GM21381 (cell line): ENCODE measurements at regions not wholly inside any gene's neighbourhood (a gene's known extent, or its start where the extent isn't known, plus 50 kb on each side); places are given as distances from the start of the nearest gene placed in this dataset.
"Not testable (repeated sequence)": the region's sequence is repeated elsewhere in the genome, so short reads cannot be mapped to it uniquely, and the experiment has no call there.

Experiments
- ATAC-seq: cut with Tn5 transposase; IDR thresholded peaks from one replicate; pipeline ENCODE4 v1.9.1; 2021; ENCODE audit warnings: mild to moderate bottlenecking, moderate library complexity; ENCODE audit not compliant: unreplicated experiment

DNA sequence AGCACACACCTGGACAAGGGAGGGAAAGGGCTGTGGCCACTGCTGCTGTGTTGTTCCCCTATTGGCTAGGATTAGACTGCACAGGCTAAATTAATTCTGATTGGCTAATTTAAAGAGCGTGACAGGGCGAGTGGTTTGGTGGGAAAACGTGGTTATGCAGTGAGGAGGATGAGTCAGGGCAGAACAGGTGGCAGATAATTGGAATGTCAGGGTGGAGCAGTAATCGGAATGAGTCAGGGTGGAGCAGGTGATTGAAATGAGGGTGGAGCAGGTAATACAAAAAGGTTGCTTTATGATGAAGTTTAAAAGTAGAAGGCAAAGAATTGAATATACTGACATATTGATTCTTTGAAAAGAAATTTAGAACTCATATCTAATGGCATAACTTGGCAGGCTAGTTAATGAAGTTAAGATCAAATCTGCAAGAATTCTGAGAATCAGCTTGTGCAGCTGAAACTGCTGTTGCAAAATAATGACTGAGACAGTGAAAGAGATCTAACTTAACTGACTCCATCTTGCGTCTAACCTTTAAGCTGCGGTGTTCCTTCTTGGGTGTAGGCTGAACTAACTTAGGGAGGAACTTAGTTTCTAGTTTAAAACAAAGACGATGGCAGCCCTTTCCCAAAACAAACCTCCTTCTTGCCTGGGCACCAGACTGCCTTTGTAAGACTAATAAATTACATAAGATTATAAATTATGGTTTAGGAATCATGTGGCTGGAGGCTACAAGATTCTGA is 174.3 kb downstream of the UTP18 start:
- no peak for ATAC-seq

DNA sequence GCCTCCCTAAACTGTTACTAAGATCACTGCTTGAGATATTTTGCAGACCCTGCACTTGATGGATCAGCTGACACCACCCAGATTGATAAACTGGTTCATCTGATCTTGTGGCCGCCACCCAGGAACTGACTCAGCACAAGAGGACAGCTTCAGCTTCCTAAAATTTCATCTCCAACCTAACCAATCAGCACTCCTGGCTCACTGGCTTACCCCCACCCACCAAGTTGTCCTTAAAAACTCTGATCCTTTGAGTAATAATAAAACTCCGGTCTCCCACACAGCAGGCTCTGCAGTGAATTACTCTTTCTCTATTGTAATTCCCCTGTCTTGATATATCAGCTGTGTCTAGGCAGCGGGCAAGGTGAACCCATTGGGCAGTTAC is 174.8 kb downstream of the UTP18 start:
- ATAC-seq: no peak

DNA sequence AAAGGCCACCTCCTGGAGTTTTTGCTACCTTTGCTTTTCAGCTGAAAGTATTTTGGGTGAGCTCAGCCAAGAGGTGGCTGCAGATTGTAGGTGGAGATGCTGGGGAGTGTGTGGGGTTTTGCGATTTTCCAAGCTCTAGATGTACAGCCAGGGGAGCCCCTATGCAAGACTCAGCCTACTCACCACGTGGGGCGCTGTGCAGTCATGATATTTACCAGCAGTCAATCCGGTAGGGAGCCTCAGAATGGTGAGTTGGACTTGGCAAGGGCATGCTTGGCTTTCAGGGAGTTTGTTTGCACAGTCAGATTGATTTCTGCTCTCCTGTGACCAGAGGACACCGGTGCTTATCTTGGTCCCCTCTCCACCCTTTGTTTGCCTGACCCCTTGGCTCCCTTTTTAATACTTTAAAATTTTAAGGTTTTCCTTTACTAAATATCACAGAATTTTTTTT is 175.3 kb downstream of the UTP18 start:
- ATAC-seq: no peak

DNA sequence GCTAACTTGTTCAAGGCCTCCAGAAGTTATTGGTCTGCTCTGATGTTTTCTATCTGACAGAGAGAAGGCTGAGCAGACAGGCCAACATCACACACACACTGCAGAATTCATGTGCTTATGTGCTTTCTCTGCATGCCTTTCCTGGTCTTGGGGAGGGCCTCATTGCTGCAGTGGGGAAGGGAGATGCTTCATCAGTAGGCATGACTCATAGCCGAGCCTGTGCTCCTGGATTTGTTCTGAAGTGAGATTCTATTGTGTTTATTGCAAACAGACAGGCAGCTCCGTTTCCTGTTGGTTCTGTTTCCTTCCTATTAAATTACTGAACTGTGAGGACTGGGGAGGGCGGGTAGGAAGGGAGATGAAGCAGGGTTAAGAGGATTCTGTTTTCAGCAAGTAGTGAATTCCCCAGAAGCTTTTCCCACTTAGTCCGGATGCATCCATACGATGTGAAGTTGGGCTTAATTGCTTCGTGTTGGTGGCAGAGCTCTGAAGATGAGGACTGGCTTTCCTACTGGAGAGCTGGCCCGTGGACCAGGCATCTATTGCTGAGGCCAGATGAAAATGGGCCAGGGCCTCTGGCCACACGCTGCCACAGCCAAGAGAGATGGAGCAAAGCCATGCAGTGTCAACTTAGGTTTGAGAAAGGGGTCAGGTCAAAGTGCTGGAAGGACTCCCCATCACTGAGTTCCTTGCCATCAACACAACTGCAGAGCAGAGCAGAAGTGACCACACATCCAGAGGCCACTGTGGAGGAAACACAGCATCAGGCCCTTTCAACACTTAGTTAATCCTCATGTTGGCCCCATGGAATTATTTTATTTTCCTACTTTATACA is 179.3 kb downstream of the UTP18 start:
- ATAC-seq: no peak

DNA sequence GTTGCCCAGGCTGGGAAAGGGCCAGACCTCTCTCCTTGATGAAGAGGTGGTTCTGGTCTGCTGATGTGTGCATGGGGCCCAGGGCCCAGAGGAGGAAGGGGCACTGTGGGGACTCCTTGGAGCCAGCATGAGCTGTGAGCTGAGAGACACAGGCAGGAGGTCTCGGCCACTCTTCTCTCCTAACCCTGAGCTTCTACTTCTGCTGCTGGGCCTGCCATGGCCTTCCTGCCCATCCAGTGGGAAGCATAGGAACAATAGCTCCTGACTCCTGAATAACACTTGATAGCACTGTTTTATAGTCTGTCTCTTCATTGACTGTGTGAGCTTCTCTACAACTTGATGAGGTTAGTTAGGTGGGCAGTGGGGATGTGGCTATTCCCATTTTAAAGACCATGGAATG is 181.1 kb downstream of the UTP18 start:
- no peak for ATAC-seq

DNA sequence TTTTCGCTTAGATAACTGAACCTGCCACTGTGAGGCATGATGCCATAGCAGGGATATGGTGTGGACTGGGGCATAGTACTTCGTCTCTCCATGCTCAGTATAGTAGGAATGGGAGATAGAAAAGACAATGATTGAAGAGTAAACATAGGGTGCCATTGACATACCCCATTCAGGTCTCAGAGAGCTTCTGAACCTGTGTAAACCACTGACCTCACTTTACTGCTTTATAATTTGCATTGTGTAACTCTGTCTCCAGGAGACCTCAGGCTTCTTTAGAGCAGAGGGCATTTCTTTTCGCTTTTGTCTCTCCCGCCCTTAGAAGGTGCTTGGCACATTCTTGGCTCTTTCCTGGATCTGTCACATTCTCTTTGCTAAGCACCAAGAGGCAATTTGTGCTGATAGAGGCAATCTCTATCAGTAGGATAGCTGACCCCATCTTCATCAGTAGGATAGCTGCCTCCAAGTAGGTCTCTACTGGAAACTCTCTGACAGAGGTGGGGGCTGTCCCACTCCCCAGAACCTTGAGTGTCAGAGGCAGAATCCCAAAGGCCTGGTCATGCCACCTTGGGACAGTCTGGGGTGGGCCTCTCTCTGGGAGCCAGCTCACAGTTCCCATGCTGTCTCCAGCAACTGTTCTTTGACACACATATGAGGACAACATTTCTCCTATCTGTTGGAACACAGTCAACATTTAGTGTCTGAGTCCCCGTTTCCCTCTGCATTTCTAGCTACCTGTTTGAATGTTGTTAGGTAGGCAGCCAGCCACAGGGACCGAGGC is 181.9 kb downstream of the UTP18 start:
- ATAC-seq: no peak

DNA sequence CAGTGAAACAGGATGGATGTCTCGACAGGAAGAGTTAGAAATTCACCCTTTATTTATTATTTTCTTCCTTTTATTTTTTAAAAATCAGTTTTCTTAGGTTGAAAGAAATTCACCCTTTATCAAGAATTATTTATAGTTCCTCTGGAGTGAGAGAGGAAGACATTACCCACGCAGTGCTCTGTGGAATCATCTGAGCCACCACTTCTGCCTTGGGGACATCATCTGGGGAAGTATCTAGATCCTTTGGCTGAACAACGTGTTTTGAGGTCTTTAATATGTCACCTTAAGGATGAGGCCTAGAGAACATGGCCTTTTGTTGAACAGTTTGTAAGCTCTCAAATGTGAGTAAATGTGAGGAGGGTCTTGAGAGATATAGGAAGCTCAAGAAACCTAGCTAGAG is 183.3 kb downstream of the UTP18 start:
- no peak for ATAC-seq

DNA sequence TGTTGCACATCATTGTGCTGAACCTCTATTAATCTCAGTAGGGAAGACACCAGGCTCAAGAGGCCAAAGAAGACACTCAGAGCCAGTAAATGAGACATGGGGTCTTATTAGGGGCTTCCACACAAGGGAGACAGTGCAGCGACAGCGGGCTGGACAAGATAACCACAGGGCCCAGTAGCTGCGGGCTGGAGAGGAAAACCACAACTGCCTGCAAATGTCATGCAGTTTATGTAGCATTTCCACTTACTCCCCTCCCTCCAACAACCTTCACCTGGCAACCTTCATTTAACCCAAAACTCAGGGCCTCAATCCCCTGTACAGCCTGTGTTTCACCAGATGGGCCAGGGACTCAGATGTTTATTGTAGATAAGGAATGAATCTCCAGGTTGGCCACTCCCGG is 185.6 kb downstream of the UTP18 start:
- no peak for ATAC-seq

DNA sequence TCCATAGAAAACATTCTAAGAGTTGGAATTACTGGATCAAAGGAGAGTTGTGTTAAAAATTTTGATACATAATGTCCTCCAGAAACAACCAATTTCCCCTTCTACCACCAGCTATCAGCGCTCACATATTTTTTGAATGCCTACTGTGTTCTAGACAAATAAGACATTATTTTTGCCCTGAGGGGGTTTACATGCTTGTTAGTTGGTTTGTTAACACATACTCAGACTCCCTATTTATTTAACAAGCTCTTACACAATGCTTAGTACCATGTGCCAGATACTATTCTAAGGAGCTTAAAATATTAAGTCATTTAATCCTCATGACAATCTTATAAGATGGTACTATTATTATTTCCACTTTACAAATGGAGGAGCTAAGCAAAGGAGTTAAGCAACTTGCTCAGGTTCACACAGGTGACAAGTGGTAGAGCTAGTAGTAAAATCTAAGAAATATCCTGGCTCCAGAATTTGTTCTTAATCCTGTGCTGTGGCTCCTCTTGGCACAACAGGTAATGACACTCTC is 194.2 kb downstream of the UTP18 start:
- no peak for ATAC-seq

DNA sequence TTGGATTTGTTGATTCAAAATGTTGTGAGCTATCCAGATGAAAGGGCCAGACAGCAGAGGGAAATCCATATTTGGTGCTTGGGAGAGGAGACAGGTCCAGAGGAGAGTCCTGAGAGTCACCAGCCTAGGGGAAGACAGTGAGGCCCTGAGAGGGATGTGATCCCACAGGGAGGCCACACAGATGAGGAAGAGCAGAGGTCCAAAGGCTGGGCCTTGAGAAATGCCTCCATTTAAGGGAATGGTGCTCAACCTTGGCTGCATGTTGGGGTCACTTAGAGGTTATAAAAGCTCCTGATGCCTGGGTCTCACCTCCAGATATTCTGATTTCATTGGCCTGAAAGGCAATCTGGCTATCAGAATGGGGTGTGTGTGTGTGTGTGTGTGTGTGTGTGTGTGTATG is 194.9 kb downstream of the UTP18 start:
- no peak for ATAC-seq

DNA sequence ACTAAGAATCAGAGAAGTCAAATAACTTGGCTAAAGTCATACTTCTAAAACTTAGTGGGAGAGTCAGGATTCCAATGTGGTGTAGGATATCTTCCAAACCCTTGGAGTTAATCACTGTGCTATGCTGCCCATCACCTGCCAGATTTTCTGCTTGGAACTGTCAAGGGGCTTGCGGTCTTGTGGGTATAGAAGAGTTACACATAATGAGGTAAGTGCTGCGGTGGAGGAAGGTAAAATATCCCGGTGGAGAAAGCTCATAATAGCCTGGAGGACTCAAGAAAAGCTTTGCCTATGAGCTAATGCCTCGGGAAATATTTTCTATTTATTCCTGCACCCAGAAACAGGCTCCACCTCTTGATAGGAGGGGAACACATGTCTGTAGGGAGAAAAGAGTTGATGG is 195.6 kb downstream of the UTP18 start:
- ATAC-seq: no peak

DNA sequence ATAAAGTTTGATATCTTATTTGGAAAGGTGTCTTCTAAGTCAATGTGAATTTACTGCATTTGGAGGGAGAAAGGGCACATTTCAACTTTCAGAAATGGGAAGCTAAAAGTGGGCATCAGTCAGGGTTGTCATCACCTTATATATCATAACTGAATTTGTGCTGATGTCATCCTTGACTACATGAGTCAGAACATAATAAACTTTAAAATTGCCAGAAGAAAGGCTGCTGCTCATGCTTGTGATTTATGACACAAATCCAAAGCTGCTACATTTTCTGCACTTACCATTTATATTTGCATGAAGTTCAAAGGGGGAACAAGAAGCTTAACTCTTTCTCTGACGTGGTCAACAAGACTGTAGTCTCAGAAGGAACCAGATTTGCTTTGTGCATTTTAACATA is 196.6 kb downstream of the UTP18 start:
- ATAC-seq: no peak

DNA sequence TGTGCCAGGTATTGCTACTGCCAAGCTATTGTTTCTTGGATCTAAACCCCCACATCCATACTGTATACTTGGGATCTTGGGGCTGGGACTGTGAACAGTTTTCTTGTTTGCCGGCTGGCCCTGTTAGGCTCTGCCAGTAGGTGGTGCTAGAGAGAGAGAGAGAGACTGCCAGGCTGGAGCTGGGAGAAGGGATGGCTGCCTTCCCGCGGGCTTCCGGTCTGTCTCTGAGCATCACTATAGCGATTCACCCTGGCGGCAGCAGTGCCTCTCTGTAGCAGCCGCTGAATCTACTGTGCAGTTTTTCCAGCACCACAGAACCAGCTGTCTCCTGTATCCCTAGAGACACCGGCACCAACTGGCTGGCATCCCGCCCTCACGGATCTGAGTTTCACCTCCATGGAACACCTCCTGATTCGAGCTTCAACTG is 201.2 kb downstream of the UTP18 start:
- ATAC-seq: no peak

DNA sequence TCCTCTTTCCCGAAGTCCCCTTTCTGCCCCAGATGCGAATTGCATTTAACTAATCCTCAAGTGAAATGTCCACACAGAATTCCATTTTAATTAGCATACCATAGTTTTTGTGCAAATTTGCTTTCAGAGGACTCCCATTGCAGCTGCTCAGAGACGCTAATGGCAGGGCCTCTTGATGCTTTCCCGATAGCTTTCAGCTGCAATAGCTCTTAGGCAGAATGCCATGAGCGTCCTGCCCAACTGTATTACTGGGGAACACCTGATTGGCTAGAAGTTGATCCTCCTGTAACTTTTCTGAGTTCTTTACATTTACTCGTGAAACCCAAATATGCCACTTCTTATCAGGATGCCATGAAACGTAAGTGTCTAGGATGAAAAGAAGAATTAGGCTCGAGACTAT is 203.0 kb downstream of the UTP18 start:
- ATAC-seq: no peak

DNA sequence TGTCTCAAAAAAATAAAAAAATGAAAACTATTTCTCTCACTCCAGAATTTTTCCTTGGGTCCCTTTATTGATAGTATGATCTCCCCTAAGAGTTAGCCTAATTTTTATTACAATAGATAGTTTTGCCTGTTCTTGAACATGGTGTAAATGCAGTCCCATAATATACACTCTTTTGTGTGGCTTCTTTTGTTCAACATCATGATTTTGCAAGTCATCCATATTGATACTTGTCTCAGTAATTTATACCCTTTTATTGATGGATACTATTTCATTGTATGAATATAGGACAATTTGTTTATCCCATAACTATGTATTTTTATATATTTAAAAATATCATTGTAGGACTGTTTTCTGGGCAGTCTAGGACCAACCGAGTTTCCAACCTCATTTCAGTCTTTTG is 207.0 kb downstream of the UTP18 start:
- no peak for ATAC-seq

DNA sequence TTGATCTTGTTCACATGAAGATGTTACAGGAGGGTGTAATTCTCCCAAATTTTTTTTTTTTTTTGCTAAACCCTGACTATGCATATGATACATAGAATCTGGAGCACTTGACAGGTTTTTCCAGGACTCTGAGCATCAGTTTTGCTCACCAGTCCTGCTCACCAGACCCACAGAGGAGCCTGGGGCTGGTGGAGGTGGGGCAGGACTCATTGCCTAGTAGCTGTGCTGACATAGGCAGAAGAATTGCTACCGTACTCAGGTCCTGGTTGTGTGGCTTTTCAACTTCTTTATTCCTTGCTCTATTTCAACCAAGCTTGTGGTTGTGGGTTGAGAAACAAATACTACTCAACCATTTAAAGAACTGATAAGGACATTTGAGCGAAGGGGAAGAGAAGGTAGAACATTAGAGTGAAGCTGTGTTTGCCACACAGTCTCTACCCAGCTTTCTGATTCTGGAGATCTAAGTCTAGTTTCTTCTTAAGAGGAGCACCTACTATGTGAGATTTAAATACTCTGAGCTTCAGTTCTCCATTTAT is 212.4 kb downstream of the UTP18 start:
- no peak for ATAC-seq

DNA sequence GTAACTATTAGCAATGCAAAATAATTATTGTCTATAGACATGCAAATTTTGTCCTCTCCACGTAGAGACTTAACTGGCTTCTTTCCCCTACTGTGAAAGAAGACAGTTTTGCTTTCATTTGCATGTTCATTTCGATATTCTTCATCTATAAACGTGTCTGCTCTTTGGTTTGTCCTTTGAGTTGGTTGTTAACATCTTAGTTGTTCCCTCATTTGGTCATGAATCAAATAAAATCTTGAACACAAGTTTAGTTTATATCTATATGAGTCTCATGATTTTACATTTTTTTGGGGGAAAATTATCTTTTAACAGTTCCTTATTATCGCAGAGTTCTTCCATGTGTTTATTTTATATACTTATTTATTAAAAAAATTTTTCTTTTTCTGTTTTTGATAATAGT is 214.4 kb downstream of the UTP18 start:
- ATAC-seq: no peak

DNA sequence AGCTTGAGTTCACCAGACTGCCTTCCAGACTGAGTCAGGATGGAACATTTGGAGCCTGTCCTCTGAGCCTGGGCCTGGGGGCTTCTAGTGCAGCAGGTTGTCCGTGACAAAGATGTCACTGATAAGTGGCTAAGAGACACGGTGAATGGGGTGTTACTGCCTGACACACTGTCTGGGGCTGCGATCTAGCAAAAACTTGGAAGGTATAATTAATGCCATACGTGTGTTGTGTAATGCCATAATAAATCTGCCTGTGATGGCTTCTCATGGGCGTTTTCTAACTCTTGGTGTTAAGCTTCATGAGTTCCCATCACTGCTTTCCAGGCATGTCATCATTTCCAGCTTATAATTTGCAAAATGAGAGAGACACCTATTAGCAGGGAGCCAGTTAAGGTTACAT is 215.4 kb downstream of the UTP18 start:
- no peak for ATAC-seq

DNA sequence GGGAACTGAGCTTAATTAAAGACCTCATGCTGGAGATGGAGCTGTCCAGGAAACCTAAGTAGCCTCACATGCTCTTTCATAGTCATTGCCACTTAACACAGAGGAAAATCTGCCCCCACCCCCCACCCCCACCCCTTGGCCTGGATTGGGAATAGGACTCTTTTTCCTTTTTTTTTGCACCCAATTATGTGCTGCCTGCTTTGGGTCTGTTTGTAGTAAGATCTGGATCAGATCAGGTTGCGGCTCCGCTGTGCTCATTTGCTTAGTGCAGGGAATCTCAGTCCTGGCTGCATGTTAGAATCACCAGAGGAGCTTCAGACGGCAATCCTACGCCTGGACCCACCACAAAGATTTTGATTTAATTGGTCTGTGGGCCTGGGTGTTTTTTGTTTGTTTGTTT is 219.0 kb downstream of the UTP18 start:
- no peak for ATAC-seq

DNA sequence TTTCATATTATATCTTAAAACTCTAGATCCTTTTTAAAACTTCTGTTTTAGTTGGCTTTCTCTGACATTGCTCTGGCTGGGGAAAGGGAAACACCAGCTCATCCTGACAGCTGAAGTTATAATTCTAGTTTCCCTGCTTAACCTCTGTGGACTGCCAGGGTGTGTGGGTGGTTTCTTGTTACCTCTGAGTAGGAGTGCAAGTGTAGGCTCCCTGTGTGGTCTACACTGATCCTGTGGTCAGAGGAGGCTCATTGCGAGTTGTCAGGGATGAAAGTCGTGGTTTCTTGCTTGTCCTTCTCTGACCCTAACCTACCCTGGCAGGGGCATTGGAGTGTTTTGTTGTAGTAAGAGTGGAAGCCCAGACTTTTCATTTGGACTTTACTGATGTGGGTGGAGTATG is 221.0 kb downstream of the UTP18 start:
- ATAC-seq: no peak

DNA sequence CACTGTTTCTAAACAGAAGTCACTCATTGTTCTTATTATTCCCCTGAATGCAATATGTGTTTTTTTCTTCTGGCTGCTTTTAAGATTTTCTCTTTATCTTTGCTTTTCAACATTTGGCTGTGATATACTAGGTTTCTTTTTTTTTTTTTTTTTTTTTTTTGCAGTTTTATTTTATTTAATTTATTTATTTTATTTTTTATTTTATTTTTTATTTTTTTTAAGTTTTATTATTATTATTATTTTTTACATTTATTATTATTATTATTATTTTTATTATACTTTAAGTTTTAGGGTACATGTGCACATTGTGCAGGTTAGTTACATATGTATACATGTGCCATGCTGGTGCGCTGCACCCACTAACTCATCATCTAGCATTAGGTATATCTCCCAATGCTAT is 221.9 kb downstream of the UTP18 start:
- ATAC-seq: not testable (repeated sequence)
